Liver (tissue), 7 donors: ENCODE measurements at regions not wholly inside any gene's neighbourhood (a gene's known extent, or its start where the extent isn't known, plus 50 kb on each side); places are given as distances from the start of the nearest gene placed in this dataset.
"Not testable (repeated sequence)": the region's sequence is repeated elsewhere in the genome, so short reads cannot be mapped to it uniquely, and the experiment has no call there.

Source experiments
- DNase-seq: peaks from one replicate; pipeline ENCODE4 v3.0.0-alpha.2; 2017; ENCODE audit warnings: low spot score
- H3K27ac ChIP-seq, 2 donors: one replicate each; pipeline ENCODE4 v1.7.0; 2013; ENCODE audit warnings: inconsistent platforms in 2 of 2, low read length in 2 of 2, control low read depth in 1 of 2, low read depth in 1 of 2, mild to moderate bottlenecking in 1 of 2
- H3K27me3 ChIP-seq, 4 donors: one replicate each; pipeline versions ENCODE4 v1.6.1 to v1.7.0; 2013; ENCODE audit warnings: low read length in 3 of 4, inconsistent platforms in 1 of 4, mild to moderate bottlenecking in 1 of 4, moderate library complexity in 1 of 4; ENCODE audit not compliant: control insufficient read depth in 4 of 4, insufficient read depth in 4 of 4
- H3K36me3 ChIP-seq, 4 donors: one replicate each; pipeline versions ENCODE4 v1.6.1 to v1.7.0; 2013; ENCODE audit warnings: low read length in 3 of 4, mild to moderate bottlenecking in 3 of 4, low read depth in 1 of 4, moderate library complexity in 1 of 4; ENCODE audit not compliant: control insufficient read depth in 4 of 4, insufficient read depth in 3 of 4
- H3K4me1 ChIP-seq, 4 donors: one replicate each; pipeline versions ENCODE4 v1.6.1 to v1.7.0; 2013; ENCODE audit warnings: low read length in 3 of 4, mild to moderate bottlenecking in 3 of 4, moderate library complexity in 1 of 4; ENCODE audit not compliant: control insufficient read depth in 4 of 4, insufficient read depth in 4 of 4
- H3K4me3 ChIP-seq, 3 donors: one replicate each; pipeline versions ENCODE4 v1.6.1 to v1.7.0; 2013; ENCODE audit warnings: low read length in 3 of 3, control low read depth in 1 of 3, low read depth in 1 of 3, mild to moderate bottlenecking in 1 of 3
- H3K9ac ChIP-seq, 2 donors: one replicate each; pipeline ENCODE4 v1.7.0; 2013; ENCODE audit warnings: low read length in 2 of 2, mild to moderate bottlenecking in 2 of 2, moderate library complexity in 2 of 2, control low read depth in 1 of 2, low read depth in 1 of 2
- H3K9me3 ChIP-seq, 4 donors: one replicate each; pipeline versions ENCODE4 v1.6.1 to v1.7.0; 2013; ENCODE audit warnings: low read length in 3 of 4; ENCODE audit not compliant: control insufficient read depth in 4 of 4
- ATF3 ChIP-seq: IDR thresholded peaks from 2 replicates; pipeline ENCODE4 v1.6.1; 2016; ENCODE audit warnings: antibody characterized with exemption
- EGR1 ChIP-seq, 2 donors: IDR thresholded peaks; 2 replicates each; pipeline ENCODE4 v1.6.1; 2016 to 2018; ENCODE audit warnings: antibody characterized with exemption in 2 of 2, low read depth in 2 of 2
- FOXA1 ChIP-seq: IDR thresholded peaks from 2 replicates; pipeline ENCODE4 v1.6.1; 2016; ENCODE audit warnings: antibody characterized with exemption
- GABPA ChIP-seq, 2 donors: IDR thresholded peaks in 1 of 2; conservative IDR thresholded peaks in 1 of 2; 2 replicates each; pipeline ENCODE4 v1.6.1; 2016; ENCODE audit warnings: antibody characterized with exemption in 2 of 2, mild to moderate bottlenecking in 1 of 2, moderate library complexity in 1 of 2
- HNF4A ChIP-seq, 2 donors: conservative IDR thresholded peaks; 2 replicates each; pipeline ENCODE4 v1.6.1; 2016; ENCODE audit warnings: antibody characterized with exemption in 2 of 2, mild to moderate bottlenecking in 2 of 2
- JUND ChIP-seq, 2 donors: IDR thresholded peaks; 2 replicates each; pipeline ENCODE4 v1.6.1; 2016; ENCODE audit warnings: antibody characterized with exemption in 2 of 2
- NR2F2 ChIP-seq: IDR thresholded peaks from 2 replicates; pipeline ENCODE4 v1.6.1; 2016; ENCODE audit warnings: antibody characterized with exemption
- RAD21 ChIP-seq, 2 donors: IDR thresholded peaks; 2 replicates each; pipeline ENCODE4 v1.6.1; 2016; ENCODE audit warnings: antibody characterized with exemption in 2 of 2, mild to moderate bottlenecking in 2 of 2
- REST ChIP-seq: IDR thresholded peaks from 2 replicates; pipeline ENCODE4 v1.6.1; 2016; ENCODE audit warnings: antibody characterized with exemption, mild to moderate bottlenecking
- RXRA ChIP-seq, 2 donors: IDR thresholded peaks; 2 replicates each; pipeline ENCODE4 v1.6.1; 2017 to 2018; ENCODE audit warnings: antibody characterized with exemption in 2 of 2, mild to moderate bottlenecking in 1 of 2
- SP1 ChIP-seq: IDR thresholded peaks from 2 replicates; pipeline ENCODE4 v1.6.1; 2018; ENCODE audit warnings: antibody characterized with exemption, mild to moderate bottlenecking
- TAF1 ChIP-seq: conservative IDR thresholded peaks from 2 replicates; pipeline ENCODE4 v1.6.1; 2016; ENCODE audit warnings: antibody characterized with exemption, mild to moderate bottlenecking
- YY1 ChIP-seq: IDR thresholded peaks from 2 replicates; pipeline ENCODE4 v1.6.1; 2016; ENCODE audit warnings: antibody characterized with exemption, mild to moderate bottlenecking
- ZBTB33 ChIP-seq: IDR thresholded peaks from 2 replicates; pipeline ENCODE4 v1.6.1; 2016; ENCODE audit warnings: antibody characterized with exemption
- WGBS: extraction: QIAGEN DNeasy Blood & Tissue Kit; methylation state at CpG from one replicate; pipeline ENCODE4 v1.1.7; 2013; 5-methylcytosine and 5-hydroxymethylcytosine counted together
- TF ChIP-seq, protein P1 (sequence below): IDR thresholded peaks from 2 replicates; pipeline ENCODE4 v1.6.1; 2016; ENCODE audit warnings: antibody characterized with exemption
- donor health status: healthy.
- donor health status: healthy.
- donor health status: healthy.
- donor health status: healthy.

DNA sequence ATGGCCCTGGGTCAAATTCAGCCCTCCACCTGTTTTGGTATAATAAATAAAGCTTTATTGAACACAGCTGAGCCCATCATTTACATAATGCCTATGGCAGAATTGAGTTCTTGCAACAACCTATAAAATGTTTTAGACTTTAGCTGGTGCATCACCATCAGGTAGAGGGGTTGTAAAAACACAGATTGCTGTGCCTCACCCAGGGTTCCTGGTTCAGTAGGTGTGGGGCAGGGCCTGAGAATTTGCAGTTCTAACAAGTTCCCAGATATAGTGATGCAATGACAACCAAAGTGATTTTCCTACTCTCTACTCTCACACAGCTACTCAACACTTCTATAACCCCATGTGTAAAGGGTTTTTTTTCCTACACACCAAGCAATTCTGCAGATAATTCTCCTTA is 120.0 kb upstream of the EGFL6 start (continued):
- TF ChIP-seq ZBTB33 (no peak), GABPA (IDR thresholded peaks at IDR 0.05 in 1 of 2, conservative IDR thresholded peaks at IDR 0.05 in 1 of 2) (no peak), HNF4A (conservative IDR thresholded peaks at IDR 0.05) (no peak)

DNA sequence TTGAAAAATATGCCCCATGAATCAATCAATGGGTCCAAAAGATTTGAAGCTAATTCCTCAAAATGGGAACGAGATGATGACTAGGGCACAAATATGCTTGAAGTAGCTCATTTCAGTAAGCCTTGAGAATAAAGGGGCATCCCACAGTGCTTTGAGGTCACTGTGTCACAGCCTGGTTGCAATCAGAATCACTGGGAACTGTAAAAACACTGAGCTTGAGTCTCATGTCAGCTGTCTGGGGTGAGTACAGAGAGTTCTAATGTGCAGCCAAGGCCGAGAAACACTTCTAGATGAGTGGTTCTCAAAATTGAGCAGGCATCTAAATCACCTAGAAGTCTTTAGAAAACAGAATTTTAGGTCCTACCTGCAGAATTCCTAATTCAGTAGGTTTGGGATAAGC is 120.5 kb upstream of the EGFL6 start:
- no peak for TF ChIP-seq RXRA (IDR thresholded peaks at IDR 0.05)
- TF ChIP-seq YY1: no peak
- no peak for TF ChIP-seq JUND (IDR thresholded peaks at IDR 0.05)
- TF ChIP-seq RAD21 (IDR thresholded peaks at IDR 0.05): no peak
- no peak for TF ChIP-seq NR2F2
- no peak for TF ChIP-seq FOXA1
- 88% methylated on average over 2 of the region's 2 CpGs for WGBS
- no peak overlapping the region for H3K27ac ChIP-seq
- H3K4me3 ChIP-seq: no peak overlapping the region
- no peaks in the 10 kb centered on the region for H3K27me3 ChIP-seq
- H3K9me3 ChIP-seq: no peaks in the 10 kb centered on the region
- H3K4me1 ChIP-seq: no peaks in the 10 kb centered on the region
- H3K9ac ChIP-seq: no peak overlapping the region
- no peak for DNase-seq
- H3K36me3 ChIP-seq: no peaks in the 10 kb centered on the region

- 95% methylated on average over 5 of the region's 5 CpGs for WGBS
- not testable (repeated sequence) for H3K27ac ChIP-seq, H3K9me3 ChIP-seq, H3K4me1 ChIP-seq, H3K36me3 ChIP-seq, DNase-seq, H3K27me3 ChIP-seq, H3K4me3 ChIP-seq, H3K9ac ChIP-seq
These were observed 121.8 kb upstream of the ATXN3L start for GRCh38 chrX:13441608-13442007.

- no peaks in the 10 kb centered on the region for H3K9me3 ChIP-seq
- peaks cover 0 to 6% (median 0%) of the 10 kb centered on the region in 4 donors for H3K27me3 ChIP-seq
- DNase-seq: no peak
- H3K9ac ChIP-seq: no peak overlapping the region
- TF ChIP-seq EGR1 (IDR thresholded peaks at IDR 0.05; ENCODE audit: low read depth in 2 of 2): no peak
- no peak for TF ChIP-seq FOXA1
- TF ChIP-seq, protein P1, sequence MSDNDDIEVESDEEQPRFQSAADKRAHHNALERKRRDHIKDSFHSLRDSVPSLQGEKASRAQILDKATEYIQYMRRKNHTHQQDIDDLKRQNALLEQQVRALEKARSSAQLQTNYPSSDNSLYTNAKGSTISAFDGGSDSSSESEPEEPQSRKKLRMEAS: no peak
- no peak for TF ChIP-seq NR2F2
- TF ChIP-seq TAF1: no peak
- no peak for TF ChIP-seq ZBTB33
- TF ChIP-seq ATF3: no peak
- no peak for TF ChIP-seq SP1
- no peak for TF ChIP-seq GABPA (IDR thresholded peaks at IDR 0.05 in 1 of 2, conservative IDR thresholded peaks at IDR 0.05 in 1 of 2)
- TF ChIP-seq REST: no peak
- no peak overlapping the region for H3K4me3 ChIP-seq
- no peaks in the 10 kb centered on the region for H3K4me1 ChIP-seq
- H3K27ac ChIP-seq: no peak overlapping the region
- no peaks in the 10 kb centered on the region for H3K36me3 ChIP-seq
- WGBS: 93% methylated on average over 2 of the region's 2 CpGs
These were observed 120.3 kb upstream of the ATXN3L start for GRCh38 chrX:13440176-13440575.
